Umbilical cord (tissue), 1 donor: ENCODE measurements at regions not wholly inside any gene's neighbourhood (a gene's known extent, or its start where the extent isn't known, plus 50 kb on each side); places are given as distances from the start of the nearest gene placed in this dataset.

ENCODE experiments used
- DNase-seq: peaks from one replicate; pipeline ENCODE4 v3.0.0-alpha.2; 2015; ENCODE audit warnings: low spot score

DNA sequence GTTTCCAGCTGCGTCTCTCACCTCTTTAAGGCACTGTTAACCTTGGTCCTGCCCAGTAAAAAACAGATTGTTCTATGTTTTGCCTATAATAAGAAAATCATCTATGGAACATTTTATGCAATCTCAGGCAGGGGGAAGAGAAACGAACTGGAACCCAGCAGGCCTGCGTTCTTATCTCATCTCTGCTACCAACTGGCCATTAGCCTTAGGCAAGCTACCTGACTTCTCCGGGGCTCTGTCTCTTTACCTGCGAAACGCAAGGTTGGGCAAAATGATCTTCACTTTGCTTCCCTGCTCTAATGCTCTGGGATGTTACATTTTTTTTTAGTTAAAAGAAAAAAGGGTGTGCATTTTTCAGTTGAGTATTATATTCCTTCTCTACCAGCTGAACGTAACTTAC, 70.5 kb upstream of the WIPF1 start:
- DNase-seq, result no peak

GRCh38 chr2:174667250-174667860, 69.8 kb upstream of the WIPF1 start:
- peak; percentile 51 for DNase-seq

- DNase-seq, result peak; percentile 61
Observed at GRCh38 chr2:174666845-174667244, 69.2 kb upstream of the WIPF1 start.

DNA sequence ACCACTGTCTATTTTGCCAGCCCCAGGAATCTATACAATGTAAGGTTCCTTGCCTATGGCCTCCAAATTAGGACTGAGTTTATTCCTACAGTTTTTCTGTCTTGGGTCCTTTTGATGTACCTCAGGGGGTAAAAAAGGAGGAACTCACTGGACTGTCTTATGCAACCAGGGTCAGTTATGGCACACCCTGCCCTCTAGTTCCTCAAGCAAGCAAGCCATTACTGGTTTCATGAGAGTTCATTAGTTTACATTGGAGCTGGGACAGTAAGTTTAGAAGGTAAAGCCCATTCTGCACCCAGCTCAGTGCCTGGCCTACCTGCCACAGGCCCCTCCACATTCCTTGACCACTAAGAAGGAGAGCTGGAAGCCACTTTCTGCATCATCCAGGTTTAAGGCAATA, 68.7 kb upstream of the WIPF1 start:
- peak; percentile 16 for DNase-seq

GRCh38 chr2:174664084-174664759, 66.6 kb upstream of the WIPF1 start:
- no peak for DNase-seq

- peak; percentile 94 for DNase-seq
Observed at GRCh38 chr2:174663550-174663949, 65.9 kb upstream of the WIPF1 start.

- DNase-seq, result no peak
Observed at GRCh38 chr2:174662859-174663258, 65.3 kb upstream of the WIPF1 start.

- peak; percentile 28 for DNase-seq
Observed at GRCh38 chr2:174662459-174662858, 64.9 kb upstream of the WIPF1 start.

DNA sequence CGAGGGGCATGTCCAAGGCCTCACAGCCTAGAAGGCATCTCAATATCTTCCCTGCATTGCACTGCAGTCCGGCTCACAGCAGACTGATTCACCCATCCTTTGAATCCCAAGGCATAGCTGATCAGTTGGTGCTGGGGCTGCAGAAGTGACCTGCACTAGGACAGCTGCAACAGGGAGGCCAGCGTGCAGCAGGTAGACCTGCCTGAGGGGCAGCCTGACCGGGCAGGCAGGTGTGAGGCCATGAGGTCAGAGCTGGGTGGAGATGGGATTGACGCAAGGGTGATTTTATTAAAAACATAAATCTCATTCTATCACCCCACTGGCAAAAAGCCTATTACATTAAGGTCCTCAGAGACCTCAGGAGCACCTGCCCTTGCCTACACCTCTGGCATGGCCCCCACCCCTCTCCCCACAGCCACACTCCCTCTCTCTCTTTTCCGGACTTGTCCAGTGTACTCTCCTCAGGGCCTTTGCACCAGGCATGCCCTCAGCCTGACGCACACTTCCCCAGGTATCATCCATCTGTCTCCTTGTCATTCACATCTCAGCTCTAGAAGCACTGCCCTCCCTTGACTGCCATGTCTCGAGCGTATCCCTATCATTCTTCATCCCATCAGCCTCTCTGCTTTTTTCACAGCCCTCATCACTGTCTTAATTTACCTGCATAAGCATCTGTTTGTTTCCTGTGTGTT, 63.5 kb upstream of the WIPF1 start:
- no peak for DNase-seq

DNA sequence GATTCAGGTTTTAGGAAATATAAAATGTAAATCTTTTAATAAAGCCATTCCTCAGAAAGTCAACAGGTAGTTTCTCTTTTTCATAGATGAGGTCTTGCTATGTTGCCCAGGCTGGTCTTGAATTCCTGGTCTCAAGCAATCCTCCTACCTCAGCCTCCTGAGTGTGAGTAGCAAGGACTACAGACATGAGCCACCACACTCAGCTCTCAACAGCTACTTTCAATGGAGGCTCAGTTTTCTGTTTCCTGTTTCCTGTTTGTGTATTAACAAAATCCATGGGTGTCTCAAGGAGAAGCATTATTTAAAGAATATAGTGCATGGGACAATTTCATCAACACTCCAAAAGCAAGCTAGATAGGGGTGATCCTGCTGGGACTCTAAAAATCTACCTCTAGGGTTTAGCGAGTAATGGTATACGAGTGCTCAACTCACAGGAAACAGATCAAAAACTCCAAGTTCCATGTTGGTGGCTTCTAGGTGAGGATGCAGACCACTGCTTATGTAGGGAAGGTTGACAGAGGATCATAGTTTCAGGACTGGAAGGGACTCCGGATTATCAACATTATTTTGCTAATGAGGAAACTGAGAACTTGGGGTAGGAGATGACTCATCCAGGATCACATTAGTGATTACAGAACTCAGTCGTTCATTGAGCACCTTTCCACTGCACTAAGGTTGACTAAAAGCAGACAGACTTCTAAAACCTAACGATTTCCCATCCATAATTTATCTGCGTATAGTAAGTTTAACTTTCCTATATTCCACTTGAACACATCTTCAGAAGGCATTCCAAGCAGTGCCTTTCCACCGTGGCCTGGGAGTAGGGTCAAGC, 61.7 kb upstream of the WIPF1 start:
- no peak for DNase-seq

DNA sequence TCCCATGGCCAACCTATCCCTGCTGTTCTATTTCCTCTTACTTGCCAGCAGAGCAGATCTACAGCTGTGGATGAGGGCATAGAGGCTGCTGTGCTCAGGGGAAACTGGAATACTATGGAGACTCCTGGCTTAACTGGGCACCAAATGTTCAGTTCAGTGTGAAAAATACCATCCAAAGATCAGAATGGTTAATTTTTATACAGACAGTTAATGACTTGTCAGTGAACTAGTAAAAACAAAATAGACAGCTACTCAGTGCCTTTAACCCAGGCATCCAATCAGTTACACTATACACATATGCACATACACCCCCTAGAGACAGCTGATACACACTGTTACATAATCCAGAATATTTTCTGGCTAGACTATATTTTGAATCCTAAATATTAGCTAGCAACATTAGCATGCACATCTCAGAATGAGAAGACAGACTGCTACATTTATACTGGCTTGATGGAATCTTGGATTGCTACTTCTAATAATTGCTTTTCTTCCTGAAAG, 59.1 kb upstream of the WIPF1 start:
- no peak for DNase-seq

DNA sequence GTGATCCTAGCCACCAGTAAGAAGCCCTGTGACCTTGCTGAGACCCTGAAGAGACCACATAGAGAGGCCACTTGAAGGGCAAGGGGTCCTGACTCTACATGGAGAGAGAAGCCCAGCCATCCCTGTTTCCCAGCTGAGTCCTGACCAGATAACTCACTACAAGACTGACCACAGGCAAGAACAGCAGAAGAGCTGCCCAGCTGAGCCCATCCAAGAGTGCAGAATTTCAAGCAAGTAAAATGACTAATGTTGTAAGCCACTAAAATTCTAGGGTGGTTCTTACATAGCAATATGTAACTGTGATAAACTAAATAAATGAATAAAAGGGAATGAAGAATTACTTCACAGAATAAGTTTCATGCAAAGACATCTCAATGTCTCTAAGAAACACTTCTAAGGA, 58.4 kb upstream of the WIPF1 start:
- no peak for DNase-seq

- DNase-seq, result peak; percentile 40
Observed at GRCh38 chr2:174654419-174654941, 56.9 kb upstream of the WIPF1 start.

DNA sequence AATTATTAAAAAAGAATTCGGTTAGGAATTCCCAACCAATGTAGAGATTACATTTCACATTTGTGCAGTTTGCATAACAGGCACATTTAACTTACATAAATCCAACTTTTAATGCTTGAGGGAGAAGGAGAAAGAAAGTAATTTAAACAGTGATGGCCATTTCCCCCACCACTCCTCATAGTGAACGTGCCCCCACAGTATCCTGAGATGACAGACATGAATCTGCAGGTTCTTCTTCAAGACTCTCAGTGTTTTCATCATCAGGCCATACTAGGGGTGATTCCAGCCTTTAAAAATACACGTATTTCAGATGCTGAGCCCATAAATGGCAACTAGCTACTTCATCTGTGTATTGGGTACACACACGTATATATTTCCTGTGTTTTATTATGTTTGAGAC, 51.3 kb upstream of the WIPF1 start:
- no peak for DNase-seq
